HG03060 (cell line): ENCODE measurements at regions not wholly inside any gene's neighbourhood (a gene's known extent, or its start where the extent isn't known, plus 50 kb on each side); places are given as distances from the start of the nearest gene placed in this dataset.
A peak's percentile ranks its signal among the peaks of the same experiment; 100 is the strongest.

ENCODE experiments used
- ATAC-seq: cut with Tn5 transposase; IDR thresholded peaks from one replicate; pipeline ENCODE4 v1.9.1; 2021; ENCODE audit warnings: low read depth, moderate number of reproducible peaks; ENCODE audit not compliant: unreplicated experiment

DNA sequence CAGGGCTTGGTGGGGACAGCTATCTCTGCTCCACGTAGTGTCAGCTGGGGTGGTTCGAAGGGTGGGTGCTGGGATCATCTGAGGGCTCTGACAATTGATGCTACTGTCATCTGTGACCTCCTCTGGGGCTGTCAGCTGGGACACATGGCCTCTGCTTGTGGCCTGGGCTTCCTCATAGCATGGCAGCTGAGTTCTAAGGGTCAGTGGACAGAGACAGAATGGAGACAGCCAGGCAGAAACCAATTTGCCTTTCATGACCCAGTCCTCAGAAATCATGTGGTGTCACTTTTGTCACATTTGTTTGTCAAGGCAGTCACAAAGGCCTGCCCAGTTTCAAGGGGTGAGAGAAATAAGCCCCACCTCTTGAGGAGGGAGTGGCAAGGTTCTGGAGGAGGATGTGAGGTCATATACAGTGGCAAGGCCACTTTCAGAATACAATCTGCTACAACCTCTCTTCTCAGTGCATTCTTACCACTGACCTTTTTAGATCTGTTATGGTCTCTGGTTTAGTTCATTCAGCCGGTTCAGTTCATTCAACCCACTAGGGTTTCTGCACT lies 103.6 kb upstream of the BCOR start:
- peak; percentile 85 for ATAC-seq

GRCh38 chrX:40199704-40200103 lies 101.9 kb upstream of the BCOR start:
- no peak for ATAC-seq

- ATAC-seq, result no peak
Measured at GRCh38 chrX:40197071-40197470, 99.3 kb upstream of the BCOR start.

DNA sequence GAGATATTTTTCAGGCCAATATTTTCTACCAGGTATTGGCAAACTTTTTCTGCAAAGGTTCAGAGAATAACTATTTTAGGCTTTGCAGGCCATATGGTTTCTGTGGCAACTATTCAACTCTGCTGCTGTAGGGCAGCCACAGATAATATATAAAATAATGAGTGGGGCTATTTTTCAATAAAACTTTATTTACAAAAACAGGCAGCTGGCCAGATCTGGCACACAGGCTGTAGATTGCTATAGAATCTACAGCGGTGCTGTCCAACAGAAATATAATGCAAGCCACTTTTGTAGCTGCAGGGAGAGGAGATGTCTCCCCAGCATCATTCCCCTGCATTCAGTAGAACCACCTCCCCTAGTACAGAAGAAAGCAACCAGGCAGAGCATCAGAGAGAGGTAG lies 97.6 kb upstream of the BCOR start:
- no peak for ATAC-seq

DNA sequence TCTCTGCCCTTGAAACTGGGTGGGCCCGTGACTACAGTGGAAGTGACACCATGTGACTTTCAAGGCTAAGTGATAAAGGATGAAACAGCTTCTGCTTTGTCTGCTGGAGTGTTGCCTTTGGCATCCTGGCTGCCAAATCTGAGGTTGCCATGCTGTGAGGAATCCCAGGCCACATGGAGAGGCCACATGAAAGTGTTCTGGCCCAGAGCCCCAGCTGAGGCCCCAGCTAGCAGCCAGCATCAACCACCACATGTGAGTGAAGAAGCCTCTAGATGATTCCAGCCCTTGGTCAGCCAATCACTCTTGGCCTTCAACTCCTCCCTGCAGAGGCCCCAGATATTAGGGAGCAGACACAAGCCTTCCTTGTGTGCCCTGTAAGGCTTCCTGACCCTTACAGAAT lies 94.4 kb upstream of the BCOR start:
- no peak for ATAC-seq

GRCh38 chrX:40189637-40190036 lies 91.9 kb upstream of the BCOR start:
- no peak for ATAC-seq

DNA sequence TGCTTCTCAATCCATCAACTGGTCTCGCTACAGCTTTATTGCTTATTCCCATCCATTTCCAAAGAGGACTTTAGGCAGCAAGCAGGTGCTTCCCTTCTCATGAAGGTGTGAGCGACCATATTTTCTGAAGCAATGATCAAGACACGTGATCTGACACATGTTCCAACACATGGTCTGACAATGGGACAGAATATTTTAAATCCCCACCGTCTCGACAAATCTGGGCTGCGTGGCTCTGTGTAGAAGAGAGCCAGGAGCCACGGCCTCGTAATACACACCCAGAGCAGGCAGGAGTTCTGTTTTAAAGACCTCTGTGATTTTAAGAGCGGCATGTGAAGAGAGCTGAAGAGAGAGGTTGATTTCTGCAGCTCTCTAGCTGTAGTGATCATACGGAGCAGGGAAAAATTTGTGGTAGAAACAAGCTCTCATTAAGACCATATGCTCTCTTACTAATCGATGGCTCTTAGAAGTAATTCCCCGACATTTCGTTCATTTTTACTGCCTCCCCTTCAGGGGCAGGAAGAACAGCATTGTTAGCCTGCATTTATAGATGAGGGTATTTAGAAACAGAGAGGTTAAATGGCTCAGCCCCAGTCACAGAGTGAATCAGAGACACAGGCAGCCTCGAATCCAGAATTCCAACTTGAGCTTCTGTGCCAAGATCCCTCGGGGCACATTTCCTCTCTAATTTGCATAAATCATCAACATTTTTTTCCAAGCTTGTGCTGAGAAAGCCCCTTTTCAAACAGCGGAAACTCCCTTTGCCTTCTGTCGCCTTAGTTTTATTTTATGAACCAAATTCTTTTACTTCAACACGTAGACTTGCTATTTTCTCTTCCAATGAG lies 91.0 kb upstream of the BCOR start:
- no peak for ATAC-seq

GRCh38 chrX:40184968-40185367 lies 87.2 kb upstream of the BCOR start:
- no peak for ATAC-seq

- ATAC-seq, result no peak
Measured at GRCh38 chrX:40182615-40183014, 84.9 kb upstream of the BCOR start.

GRCh38 chrX:40182095-40182494 lies 84.3 kb upstream of the BCOR start:
- no peak for ATAC-seq

DNA sequence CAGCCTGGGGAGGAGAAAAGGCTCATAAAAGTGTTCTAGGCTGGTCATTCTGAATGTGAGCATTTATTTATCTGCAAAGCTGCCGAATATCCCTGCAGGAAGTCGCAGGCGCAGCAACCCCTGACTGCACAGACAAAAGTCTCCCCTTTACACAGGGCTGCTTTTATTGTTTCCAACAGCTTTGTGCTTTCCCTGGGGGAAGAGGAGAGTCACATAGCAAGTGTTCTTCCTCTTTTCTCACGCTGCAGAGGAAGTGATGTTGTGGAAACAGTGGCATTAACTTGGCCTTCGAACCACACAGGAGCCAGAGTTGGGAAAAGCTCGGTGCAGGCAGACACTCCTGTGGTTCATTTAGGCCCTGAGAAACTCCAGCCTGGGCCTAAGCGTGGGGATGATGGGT lies 81.5 kb upstream of the BCOR start:
- no peak for ATAC-seq

- ATAC-seq, result no peak
Measured at GRCh38 chrX:40177942-40178715, 80.4 kb upstream of the BCOR start.

- ATAC-seq, result no peak
Measured at GRCh38 chrX:40177489-40177888, 79.7 kb upstream of the BCOR start.

DNA sequence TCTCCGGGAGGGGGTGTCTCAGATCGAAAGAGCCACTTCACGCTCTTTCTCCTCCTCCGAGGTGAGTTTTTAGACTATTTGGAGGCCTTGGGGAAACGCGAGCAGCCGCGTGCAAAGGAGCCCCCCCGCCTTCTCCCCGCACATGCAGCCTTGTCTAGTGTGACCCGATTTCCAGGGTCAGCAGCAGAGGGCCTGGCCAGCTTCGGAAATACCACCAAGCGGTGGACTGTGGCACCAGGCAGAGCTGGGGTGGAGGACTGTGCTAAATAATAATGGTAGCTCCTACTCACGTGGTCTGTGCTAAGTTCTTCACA lies 79.3 kb upstream of the BCOR start:
- ATAC-seq, result no peak

GRCh38 chrX:40176351-40177116 lies 78.8 kb upstream of the BCOR start:
- ATAC-seq, result no peak

- ATAC-seq, result no peak
Measured at GRCh38 chrX:40175511-40176350, 78.0 kb upstream of the BCOR start.

DNA sequence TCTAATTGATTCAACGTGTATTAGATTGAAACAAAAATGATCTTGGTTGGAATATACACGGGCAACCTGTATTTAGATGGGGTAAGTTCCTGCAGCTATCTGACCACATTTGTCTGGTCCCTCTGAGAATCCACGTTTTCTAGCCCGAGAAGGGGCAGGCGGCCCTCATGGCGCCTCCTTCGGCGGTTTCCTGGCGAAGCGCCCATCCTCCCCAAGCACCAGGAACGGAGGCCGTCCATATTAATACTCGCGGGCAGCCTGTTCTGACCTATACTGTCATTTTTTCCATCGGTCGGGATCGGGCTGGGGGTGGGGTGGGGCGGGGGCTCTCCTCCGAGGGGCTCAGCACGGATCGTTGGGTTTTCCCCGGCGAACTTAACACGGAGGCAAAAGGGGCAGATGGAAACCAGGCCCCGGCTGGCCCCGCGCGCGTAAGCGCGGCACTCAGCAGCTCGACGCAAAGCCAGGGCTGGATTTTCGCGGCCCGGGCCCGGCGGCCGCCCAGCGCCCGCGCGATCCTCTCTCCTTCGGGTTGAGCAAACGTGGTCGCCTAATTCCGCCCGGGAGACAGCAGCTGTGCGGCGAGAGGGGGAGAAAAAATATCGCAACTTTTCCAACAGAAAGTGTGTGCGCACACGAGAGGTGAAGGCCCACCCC lies 77.2 kb upstream of the BCOR start:
- ATAC-seq, result no peak

DNA sequence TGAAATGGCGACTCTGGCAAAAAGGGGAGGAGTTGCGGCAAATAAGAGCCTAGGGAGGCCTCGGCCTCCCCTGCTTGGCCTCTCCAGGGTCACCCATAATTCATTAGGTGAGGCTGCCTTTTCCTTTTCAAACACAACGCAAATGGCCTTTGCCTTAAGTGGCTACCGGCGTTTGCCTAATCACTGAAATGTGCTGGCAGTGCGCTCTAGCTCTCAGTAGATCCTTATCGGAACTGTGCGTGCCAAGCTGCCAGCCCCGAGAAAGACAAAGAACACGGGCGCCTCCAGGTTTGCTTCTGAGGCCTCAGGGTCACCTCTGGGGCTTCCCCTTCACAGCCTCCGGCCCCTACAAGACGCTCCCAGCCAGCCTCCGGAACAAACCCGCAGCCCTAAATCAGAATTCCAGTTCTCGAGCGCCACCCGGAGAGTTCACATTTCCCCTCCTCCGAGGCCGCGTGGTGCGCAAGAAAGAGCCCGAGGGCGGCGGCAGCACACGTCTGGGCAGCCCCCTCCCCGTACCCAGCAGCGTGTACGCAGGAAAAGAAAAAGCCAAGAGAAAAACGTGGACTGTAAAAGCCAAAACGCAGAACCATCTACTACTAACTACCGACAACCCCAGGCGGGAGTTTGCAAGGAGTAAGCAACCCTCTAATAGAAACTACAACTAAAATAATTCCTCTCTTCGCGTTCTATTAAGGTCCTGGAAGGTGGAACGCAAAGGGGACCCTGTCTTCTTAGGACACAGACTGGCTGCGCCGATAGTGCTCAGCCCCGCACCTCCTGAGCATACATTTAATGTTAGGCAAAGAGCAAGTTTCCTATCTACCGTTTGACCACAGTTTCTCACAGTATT lies 76.5 kb upstream of the BCOR start:
- no peak for ATAC-seq
